ENCODE measurements at regions not wholly inside any gene's neighbourhood (a gene's known extent, or its start where the extent isn't known, plus 50 kb on each side); places are given as distances from the start of the nearest gene placed in this dataset.

DNA sequence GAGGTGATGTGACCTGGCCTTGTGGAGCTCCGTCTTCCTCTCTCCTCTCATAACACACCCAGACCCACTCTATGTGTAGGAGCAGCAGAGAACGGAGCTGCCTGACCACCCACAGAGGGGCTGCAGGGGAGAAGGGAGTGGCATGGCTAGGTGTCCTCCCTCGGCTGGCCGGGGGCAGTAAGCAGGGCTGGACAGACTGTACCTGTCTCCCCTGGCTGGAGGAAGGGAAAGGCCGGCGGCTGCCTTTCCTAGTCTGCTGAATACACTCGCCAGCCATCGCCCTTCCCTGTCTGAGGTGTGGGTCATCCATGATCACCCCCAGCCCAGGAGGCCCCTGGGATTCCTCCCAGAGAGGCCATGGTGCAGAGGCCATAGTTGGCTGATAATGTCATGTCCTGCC, 187.2 kb upstream of the AJAP1 start:
- TF ChIP-seq, protein P1, sequence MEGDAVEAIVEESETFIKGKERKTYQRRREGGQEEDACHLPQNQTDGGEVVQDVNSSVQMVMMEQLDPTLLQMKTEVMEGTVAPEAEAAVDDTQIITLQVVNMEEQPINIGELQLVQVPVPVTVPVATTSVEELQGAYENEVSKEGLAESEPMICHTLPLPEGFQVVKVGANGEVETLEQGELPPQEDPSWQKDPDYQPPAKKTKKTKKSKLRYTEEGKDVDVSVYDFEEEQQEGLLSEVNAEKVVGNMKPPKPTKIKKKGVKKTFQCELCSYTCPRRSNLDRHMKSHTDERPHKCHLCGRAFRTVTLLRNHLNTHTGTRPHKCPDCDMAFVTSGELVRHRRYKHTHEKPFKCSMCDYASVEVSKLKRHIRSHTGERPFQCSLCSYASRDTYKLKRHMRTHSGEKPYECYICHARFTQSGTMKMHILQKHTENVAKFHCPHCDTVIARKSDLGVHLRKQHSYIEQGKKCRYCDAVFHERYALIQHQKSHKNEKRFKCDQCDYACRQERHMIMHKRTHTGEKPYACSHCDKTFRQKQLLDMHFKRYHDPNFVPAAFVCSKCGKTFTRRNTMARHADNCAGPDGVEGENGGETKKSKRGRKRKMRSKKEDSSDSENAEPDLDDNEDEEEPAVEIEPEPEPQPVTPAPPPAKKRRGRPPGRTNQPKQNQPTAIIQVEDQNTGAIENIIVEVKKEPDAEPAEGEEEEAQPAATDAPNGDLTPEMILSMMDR (IDR thresholded peaks at IDR 0.05) = no peak
- TF ChIP-seq POLR2A (IDR thresholded peaks at IDR 0.05) = no peak

All from right lobe of liver (tissue), 4 donors.